ENCODE measurements at regions not wholly inside any gene's neighbourhood (a gene's known extent, or its start where the extent isn't known, plus 50 kb on each side); places are given as distances from the start of the nearest gene placed in this dataset.

GRCh38 chr17:72303787-72304733 lies 183.2 kb downstream of the SOX9 start:
- TF ChIP-seq CTCF (IDR thresholded peaks at IDR 0.05): no peak
- no peak for TF ChIP-seq ATF3 (CRISPR knock-in tag; conservative IDR thresholded peaks at IDR 0.05)
- TF ChIP-seq TEAD1 (CRISPR knock-in tag; IDR thresholded peaks at IDR 0.05): no peak
- TF ChIP-seq TCF7 (CRISPR knock-in tag; IDR thresholded peaks at IDR 0.05; ENCODE audit: low read depth): no peak

Measured in WTC11 (cell line).